IMR-90 (cell line): ENCODE measurements at regions not wholly inside any gene's neighbourhood (a gene's known extent, or its start where the extent isn't known, plus 50 kb on each side); places are given as distances from the start of the nearest gene placed in this dataset.
"Not testable (repeated sequence)": the region's sequence is repeated elsewhere in the genome, so short reads cannot be mapped to it uniquely, and the experiment has no call there.

Experiments
- ATAC-seq: fragments of 200-7000 bp; cut with Tn5 transposase; 2 replicates; pipeline ENCODE4 v1.9.1; 2020; ENCODE audit warnings: low read depth, mild to moderate bottlenecking, moderate library complexity
- BruUV-seq: library from RNA; stranded (reverse); fragments of 400-500 nt; replicated peaks from 2 replicates; lab custom pipeline; 2021; lab: Mats Ljungman, UMichigan
- CTCF ChIA-PET: fragments of 300-600 bp; formaldehyde crosslinking; extraction: SDS; loops from one replicate; lab custom pipeline; 2021; ENCODE audit warnings: antibody characterized with exemption; lab: Yijun Ruan, JAX
- POLR2A ChIA-PET: fragments of 300-600 bp; sonication (Branson Sonifier 250); formaldehyde crosslinking; loops from one replicate; lab custom pipeline; 2022; ENCODE audit warnings: antibody characterized with exemption; ENCODE audit not compliant: unreplicated experiment; lab: Charles Lee
- DNase-seq: peaks from one replicate; pipeline ENCODE4 v3.0.0; 2013
- H2AFZ ChIP-seq: replicated peaks from 2 replicates; pipeline ENCODE3; 2013; ENCODE audit warnings: low read length, mild to moderate bottlenecking; ENCODE audit not compliant: poor library complexity
- H2AK5ac ChIP-seq: 2 replicates; pipeline ENCODE4 v1.6.1; 2013; ENCODE audit warnings: low read depth, low read length, inconsistent platforms
- H2AK9ac ChIP-seq: replicated peaks from 2 replicates; pipeline ENCODE3; 2013; ENCODE audit warnings: mild to moderate bottlenecking, low read depth, low read length, moderate library complexity; ENCODE audit not compliant: poor library complexity
- H2BK120ac ChIP-seq: 2 replicates; pipeline ENCODE4 v1.6.1; 2013; ENCODE audit warnings: low read depth, low read length, inconsistent platforms
- H2BK15ac ChIP-seq: 3 replicates; pipeline ENCODE4 v1.6.1; 2013; ENCODE audit warnings: low read depth, low read length, inconsistent platforms
- H2BK20ac ChIP-seq: 2 replicates; pipeline ENCODE4 v1.6.1; 2013; ENCODE audit warnings: low read depth, mild to moderate bottlenecking, inconsistent platforms, low read length, moderate library complexity
- H2BK5ac ChIP-seq: 2 replicates; pipeline ENCODE4 v1.6.1; 2013; ENCODE audit warnings: mild to moderate bottlenecking, low read depth, low read length, inconsistent platforms; ENCODE audit not compliant: poor library complexity, severe bottlenecking
- H3K14ac ChIP-seq: replicated peaks from 2 replicates; pipeline ENCODE4 v1.6.1; 2013; ENCODE audit warnings: low read depth, low read length, inconsistent platforms
- H3K18ac ChIP-seq: 2 replicates; pipeline ENCODE4 v1.6.1; 2013; ENCODE audit warnings: low read depth, low read length, control low read depth
- H3K23ac ChIP-seq: 2 replicates; pipeline ENCODE4 v1.6.1; 2013; ENCODE audit warnings: low read depth, low read length, inconsistent platforms
- H3K27ac ChIP-seq: 2 replicates; pipeline ENCODE4 v1.5.1; 2013; ENCODE audit warnings: mild to moderate bottlenecking, control low read depth, low read length; ENCODE audit not compliant: insufficient read depth
- H3K27me3 ChIP-seq: 2 replicates; pipeline ENCODE4 v1.6.1; 2013; ENCODE audit warnings: low read length; ENCODE audit not compliant: control insufficient read depth, insufficient read depth
- H3K36me3 ChIP-seq: 2 replicates; pipeline ENCODE4 v1.6.1; 2013; ENCODE audit warnings: low read length, mixed read lengths; ENCODE audit not compliant: control insufficient read depth, insufficient read depth
- H3K4ac ChIP-seq: 2 replicates; pipeline ENCODE4 v1.6.1; 2013; ENCODE audit warnings: low read depth, low read length, inconsistent platforms
- H3K4me1 ChIP-seq: 2 replicates; pipeline ENCODE4 v1.6.1; 2013; ENCODE audit warnings: low read length, mixed read lengths; ENCODE audit not compliant: control insufficient read depth, insufficient read depth
- H3K4me2 ChIP-seq: 2 replicates; pipeline ENCODE4 v1.6.1; 2013; ENCODE audit warnings: low read depth, mild to moderate bottlenecking, control low read depth, low read length, moderate library complexity
- H3K4me3 ChIP-seq: 2 replicates; pipeline ENCODE4 v1.5.1; 2013; ENCODE audit warnings: low read depth, mild to moderate bottlenecking, control low read depth, low read length, moderate library complexity; ENCODE audit not compliant: insufficient read depth
- H3K56ac ChIP-seq: 2 replicates; pipeline ENCODE4 v1.6.1; 2013; ENCODE audit warnings: low read length, inconsistent platforms; ENCODE audit not compliant: insufficient read depth; ENCODE audit errors: extremely low read depth
- H3K79me1 ChIP-seq, 2 experiments: 2 replicates each; pipeline ENCODE4 v1.6.1; 2013; ENCODE audit warnings: low read length in 2 of 2, inconsistent platforms in 1 of 2, low read depth in 1 of 2
- H3K9ac ChIP-seq: 2 replicates; pipeline ENCODE4 v1.6.1; 2013; ENCODE audit warnings: low read depth, low read length, control low read depth
- H3K9me1 ChIP-seq: 2 replicates; pipeline ENCODE4 v1.6.1; 2013; ENCODE audit warnings: low read length, inconsistent platforms; ENCODE audit not compliant: insufficient read depth
- H3K9me3 ChIP-seq: 2 replicates; pipeline ENCODE4 v1.6.1; 2013; ENCODE audit warnings: low read length; ENCODE audit not compliant: control insufficient read depth, insufficient read depth
- H4K20me1 ChIP-seq: 2 replicates; pipeline ENCODE4 v1.6.1; 2013; ENCODE audit warnings: low read length, inconsistent platforms; ENCODE audit not compliant: insufficient read depth
- H4K5ac ChIP-seq: 2 replicates; pipeline ENCODE4 v1.6.1; 2013; ENCODE audit warnings: mild to moderate bottlenecking, low read depth, low read length, control low read depth
- H4K8ac ChIP-seq, 2 experiments: 2 replicates each; pipeline ENCODE4 v1.6.1; 2013; ENCODE audit warnings: low read depth in 2 of 2, low read length in 2 of 2, control low read depth in 1 of 2, inconsistent platforms in 1 of 2
- H4K91ac ChIP-seq: 2 replicates; pipeline ENCODE4 v1.6.1; 2013; ENCODE audit warnings: low read depth, low read length, inconsistent platforms; ENCODE audit not compliant: insufficient read depth
- WGBS, 2 experiments: methylation state at CpG; one replicate each; pipeline versions ENCODE4 v1.1.5 to v1.1.7; 2013; ENCODE audit warnings: missing lambda C conversion rate in 2 of 2; ENCODE audit not compliant: insufficient read length in 1 of 2; ENCODE audit errors: extremely low coverage in 2 of 2; 5-methylcytosine and 5-hydroxymethylcytosine counted together
- dilution Hi-C: fragments of 300-500 bp; cut with HindIII; formaldehyde crosslinking; loops from one replicate; pipeline ENCODE4 v1.14.3; 2018; ENCODE audit warnings: low sequenced_read_pairs; ENCODE audit not compliant: unreplicated experiment
- in situ Hi-C: fragments of 300-500 bp; cut with MboI; formaldehyde crosslinking; loops from 3 replicates; pipeline ENCODE4 v1.14.3; 2019; ENCODE audit warnings: low sequenced_read_pairs, inconsistent platforms, mixed read lengths
- intact Hi-C: fragments of 100-400 bp; cut with micrococcal nuclease; formaldehyde crosslinking; loops from 2 replicates; pipeline ENCODE4 v1.10.0; 2022

DNA sequence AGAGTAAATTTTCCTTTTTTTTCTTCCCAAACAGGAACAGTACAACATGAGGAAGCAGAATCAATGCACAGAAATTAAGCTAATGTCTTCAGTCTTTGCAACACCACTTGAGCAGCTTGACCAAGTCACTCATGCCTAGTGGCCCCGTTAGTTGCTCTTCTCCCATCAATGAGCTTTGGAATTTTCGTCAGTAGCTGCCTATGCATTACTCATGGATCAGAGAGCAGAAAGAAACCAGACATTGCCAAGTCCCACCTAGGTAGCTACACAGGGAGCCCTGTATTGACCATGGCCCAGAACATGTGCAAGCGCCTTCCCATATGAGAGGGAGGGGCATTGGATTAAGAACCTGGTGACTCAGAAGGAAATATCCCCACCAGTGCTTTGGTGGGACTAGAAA is 208.9 kb downstream of the RTP5 start:
- H3K4me2 ChIP-seq, H2BK5ac ChIP-seq, H3K56ac ChIP-seq, dilution Hi-C loops, H2AK5ac ChIP-seq, H3K27ac ChIP-seq, H3K36me3 ChIP-seq, H3K14ac ChIP-seq, H2AK9ac ChIP-seq, in situ Hi-C loops, H2AFZ ChIP-seq, CTCF ChIA-PET, H4K5ac ChIP-seq, H3K18ac ChIP-seq, H3K79me1 ChIP-seq, BruUV-seq, H3K4me1 ChIP-seq, H3K9ac ChIP-seq, H3K27me3 ChIP-seq, DNase-seq, H4K20me1 ChIP-seq, POLR2A ChIA-PET, ATAC-seq, H4K91ac ChIP-seq, H2BK20ac ChIP-seq, H3K9me3 ChIP-seq, H3K4me3 ChIP-seq, H2BK120ac ChIP-seq, intact Hi-C loops, H3K9me1 ChIP-seq, H3K23ac ChIP-seq, H4K8ac ChIP-seq, H3K4ac ChIP-seq, H2BK15ac ChIP-seq: not testable (repeated sequence)
- WGBS, 2 experiments: 20% methylated on average over 1 of the region's 3 CpGs; no CpG with 5 or more reads in 1 of the 2 experiments

- ATAC-seq, H3K9me3 ChIP-seq, POLR2A ChIA-PET, H4K91ac ChIP-seq, H2AK9ac ChIP-seq, H3K79me1 ChIP-seq, H3K23ac ChIP-seq, H3K9me1 ChIP-seq, H3K36me3 ChIP-seq, H2BK120ac ChIP-seq, BruUV-seq, H3K4me1 ChIP-seq, CTCF ChIA-PET, H2AK5ac ChIP-seq, H3K56ac ChIP-seq, dilution Hi-C loops, H3K18ac ChIP-seq, DNase-seq, H3K4ac ChIP-seq, H4K8ac ChIP-seq, H3K9ac ChIP-seq, H3K4me2 ChIP-seq, H3K27me3 ChIP-seq, H2BK20ac ChIP-seq, H3K4me3 ChIP-seq, H3K14ac ChIP-seq, in situ Hi-C loops, H2AFZ ChIP-seq, H2BK15ac ChIP-seq, H4K20me1 ChIP-seq, H2BK5ac ChIP-seq, intact Hi-C loops, H4K5ac ChIP-seq, H3K27ac ChIP-seq: not testable (repeated sequence)
- 82% methylated on average over 3 of the region's 7 CpGs; no CpG with 5 or more reads in 1 of the 2 experiments for WGBS, 2 experiments
These were observed 210.3 kb downstream of the RTP5 start for GRCh38 chr2:242079792-242080191.
